Activated CD4-positive, alpha-beta T cell treated with anti-CD3 and anti-CD28 coated beads, Interleukin-2, amount 50 U/mL, for 48 hours (primary cell): ENCODE measurements at regions not wholly inside any gene's neighbourhood (a gene's known extent, or its start where the extent isn't known, plus 50 kb on each side); places are given as distances from the start of the nearest gene placed in this dataset.

Experiments
- DNase-seq, 2 experiments: peaks; one replicate each; pipeline ENCODE4 v3.0.0-alpha.2; 2020

DNA sequence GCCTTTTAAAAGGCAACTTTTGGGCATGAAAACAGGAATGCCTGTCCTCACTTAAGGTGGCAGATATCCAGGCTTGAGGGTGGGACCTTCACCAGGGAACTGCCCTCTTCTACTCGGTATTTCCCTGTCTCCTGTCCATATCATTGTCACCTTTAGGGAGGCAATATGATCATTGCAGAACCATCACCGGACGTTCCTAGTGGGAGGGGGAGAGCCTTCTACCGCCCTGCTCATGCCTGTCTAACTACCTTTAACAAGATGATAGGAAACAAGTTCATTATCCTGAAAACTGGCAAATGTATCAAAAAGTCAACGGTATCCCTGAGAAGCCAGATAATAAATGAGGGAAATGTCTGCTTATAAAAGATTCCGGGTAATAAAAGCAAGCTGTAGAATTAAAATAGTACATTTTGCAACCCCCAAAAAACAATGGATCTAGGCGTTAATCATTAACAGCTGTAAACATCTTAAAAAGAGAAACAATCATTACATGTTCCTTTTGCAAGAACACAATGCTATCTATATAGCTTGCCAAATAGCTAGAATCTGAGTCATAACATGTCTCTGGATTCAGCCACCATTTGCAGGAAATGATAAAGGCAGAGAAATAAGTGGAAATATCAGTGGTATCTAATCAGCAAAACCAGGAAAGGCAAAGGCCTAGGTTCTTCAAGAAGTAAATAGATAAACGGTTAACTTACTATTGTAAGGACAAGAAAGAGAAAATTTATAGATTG, 852.9 kb upstream of the ADGRL4 start:
- no peak for DNase-seq

DNA sequence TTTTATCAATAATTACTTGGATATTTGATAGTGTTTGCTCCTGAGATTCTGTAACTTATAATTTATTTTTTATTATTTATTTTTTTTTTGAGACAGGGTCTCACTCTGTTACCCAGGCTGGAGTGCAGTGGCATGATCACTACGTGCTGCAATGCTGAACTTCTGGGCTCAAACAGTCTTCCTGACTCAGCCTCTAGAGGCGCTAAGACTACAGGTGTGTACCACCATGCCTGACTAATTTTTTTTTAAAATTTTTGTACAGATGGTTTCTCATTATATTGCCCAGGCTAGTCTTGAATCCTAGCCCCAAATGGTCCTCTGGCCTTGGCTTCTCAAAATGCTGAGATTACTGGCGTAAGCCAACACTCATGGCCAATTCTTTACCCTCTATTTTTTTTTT, 845.5 kb upstream of the ADGRL4 start:
- DNase-seq, result no peak

GRCh38 chr1:79849388-79849787, 842.9 kb upstream of the ADGRL4 start:
- DNase-seq, result no peak

DNA sequence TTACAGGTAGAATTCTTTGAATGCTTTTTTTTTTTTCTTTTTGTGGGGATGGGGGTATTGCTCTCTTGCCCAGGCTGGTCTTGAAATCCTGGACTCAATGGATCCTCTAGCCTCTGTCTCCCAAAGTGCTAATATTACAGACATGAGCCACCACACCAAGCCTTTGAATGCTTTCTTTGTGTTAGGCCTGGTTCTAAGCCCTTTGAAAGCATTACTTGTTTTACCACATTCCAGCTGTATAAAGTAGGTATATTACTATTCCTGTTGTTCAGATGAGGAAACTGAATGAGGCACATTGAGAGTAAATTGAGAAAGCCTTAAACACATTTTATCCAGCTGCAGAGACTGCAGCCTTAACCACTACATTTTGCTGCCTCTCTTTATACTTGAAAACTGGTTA, 841.8 kb upstream of the ADGRL4 start:
- DNase-seq, result no peak

- no peak for DNase-seq
Observed at GRCh38 chr1:79847700-79848099, 841.2 kb upstream of the ADGRL4 start.

- DNase-seq, result no peak
Observed at GRCh38 chr1:79845936-79846335, 839.4 kb upstream of the ADGRL4 start.

- DNase-seq, result no peak
Observed at GRCh38 chr1:79842811-79843210, 836.3 kb upstream of the ADGRL4 start.

GRCh38 chr1:79839882-79840281, 833.4 kb upstream of the ADGRL4 start:
- no peak for DNase-seq

- DNase-seq, result no peak
Observed at GRCh38 chr1:79827446-79827845, 820.9 kb upstream of the ADGRL4 start.

DNA sequence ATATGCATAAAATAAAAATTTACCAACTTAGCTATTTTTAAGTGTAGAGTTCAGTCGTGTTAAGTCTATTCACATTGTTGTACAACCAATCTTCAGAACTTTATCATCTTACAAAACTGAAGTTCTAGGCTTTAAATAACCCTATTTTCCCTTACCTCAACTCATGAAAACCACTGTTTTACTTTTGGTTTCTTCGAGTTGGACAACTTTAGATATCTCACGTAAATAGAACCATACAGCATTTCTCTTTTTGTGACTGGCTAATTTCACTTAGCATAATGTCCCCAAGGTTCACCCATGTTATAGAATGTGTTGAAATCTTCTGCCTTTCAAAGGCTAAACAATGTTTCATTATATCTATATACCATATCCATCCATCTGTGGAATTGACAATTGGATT, 819.0 kb upstream of the ADGRL4 start:
- DNase-seq, result no peak

DNA sequence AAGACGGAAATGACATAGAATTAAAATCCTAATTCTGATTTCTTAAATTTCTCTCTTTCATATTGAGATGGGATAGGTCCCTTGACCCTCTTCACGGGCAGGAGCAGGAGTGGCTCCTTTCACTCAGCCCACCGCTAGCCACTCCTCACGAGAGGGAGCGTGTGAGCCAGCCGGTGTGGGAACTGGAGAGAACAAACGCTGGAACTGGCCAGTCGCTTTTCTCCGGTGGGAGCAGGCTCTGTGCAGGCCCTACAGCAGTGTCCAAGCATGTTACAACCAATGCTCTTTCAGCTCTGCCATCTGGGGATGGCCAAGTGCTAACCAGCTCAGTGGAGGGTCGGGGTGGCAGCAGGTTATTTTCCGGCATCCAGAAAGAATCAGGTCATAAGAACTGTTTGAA, 815.5 kb upstream of the ADGRL4 start:
- no peak for DNase-seq

GRCh38 chr1:79819140-79819539, 812.6 kb upstream of the ADGRL4 start:
- no peak for DNase-seq

DNA sequence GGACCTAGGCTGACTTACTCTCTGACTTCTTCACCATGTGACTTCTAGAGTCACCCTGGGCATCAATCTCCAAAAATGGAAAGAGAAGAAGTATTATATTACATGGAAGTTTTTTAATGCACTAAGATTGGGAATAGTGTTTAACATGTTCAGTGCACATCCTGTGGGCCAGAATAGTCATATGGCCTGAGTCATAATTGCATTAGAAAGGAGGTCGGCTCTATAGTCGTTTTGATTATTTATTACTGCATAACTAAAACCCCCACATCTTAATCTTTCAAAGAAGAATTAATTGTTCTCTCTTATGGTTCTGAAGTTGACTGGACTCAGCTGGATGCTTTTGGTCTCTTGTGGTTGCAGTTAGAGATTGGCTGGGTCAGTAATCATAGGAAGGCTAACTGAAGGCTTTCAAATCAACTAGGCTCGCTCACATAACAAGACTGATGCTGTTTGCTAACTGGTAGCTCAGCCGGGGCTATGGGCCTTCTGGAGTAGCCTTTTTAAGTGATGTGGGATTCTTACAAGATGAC, 810.6 kb upstream of the ADGRL4 start:
- DNase-seq, result no peak

DNA sequence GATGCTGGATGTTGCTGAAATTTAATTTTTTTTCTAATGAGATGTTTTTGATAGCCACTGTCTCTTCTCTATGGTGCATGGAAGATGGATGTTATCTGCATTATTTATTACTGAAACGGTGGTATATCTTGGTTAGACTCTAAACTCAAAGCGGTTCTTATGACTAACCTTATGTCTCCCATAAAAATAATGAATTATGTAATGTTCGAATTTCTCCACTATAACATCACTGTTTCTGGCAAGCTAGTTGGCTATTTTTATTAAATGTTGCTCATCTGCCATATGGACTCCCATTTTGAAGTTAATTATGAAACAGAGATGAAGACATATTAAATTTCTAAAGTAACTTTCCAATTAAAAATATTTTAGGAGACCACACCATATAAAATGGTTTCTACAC, 808.6 kb upstream of the ADGRL4 start:
- DNase-seq, result no peak

DNA sequence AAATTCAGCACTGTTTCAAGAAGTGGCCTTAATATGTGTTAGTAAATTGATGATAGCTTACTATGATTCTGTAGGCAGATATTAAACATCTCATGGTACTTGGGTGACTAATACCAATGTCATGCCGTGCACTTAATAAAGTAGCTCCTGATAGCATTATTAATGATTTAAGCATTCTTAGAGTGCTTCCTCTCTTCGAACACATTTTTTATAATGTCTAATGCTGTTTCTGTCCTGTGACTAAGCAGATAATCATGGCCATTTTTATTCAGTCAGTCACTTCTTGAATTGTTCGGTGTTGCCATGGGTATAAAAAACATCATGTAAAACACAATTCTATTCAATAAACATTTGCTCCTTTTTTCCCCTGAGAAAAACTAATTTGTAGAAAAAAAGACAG, 804.6 kb upstream of the ADGRL4 start:
- DNase-seq, result no peak

- no peak for DNase-seq
Observed at GRCh38 chr1:79808816-79809475, 802.4 kb upstream of the ADGRL4 start.

DNA sequence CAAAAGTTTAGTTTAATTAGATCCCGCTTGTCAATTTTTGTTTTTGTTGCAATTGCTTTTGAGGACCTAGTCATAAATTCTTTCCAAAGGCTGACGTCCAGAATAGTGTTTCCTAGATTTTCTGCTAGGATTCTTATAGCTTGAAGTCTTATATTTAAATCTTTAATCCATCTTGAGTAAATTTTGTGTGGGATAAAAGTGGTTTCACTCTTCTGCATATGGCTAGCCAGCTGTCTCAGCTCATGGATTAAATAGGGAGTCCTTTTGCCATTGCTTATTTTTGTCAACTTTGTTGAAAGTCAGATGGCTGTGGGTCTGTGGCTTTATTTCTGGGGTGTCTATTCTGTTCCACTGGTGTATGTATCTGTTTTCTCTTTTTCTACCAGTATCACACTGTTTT, 801.3 kb upstream of the ADGRL4 start:
- no peak for DNase-seq

- no peak for DNase-seq
Observed at GRCh38 chr1:79797487-79797886, 791.0 kb upstream of the ADGRL4 start.

GRCh38 chr1:79796434-79796833, 789.9 kb upstream of the ADGRL4 start:
- no peak for DNase-seq

DNA sequence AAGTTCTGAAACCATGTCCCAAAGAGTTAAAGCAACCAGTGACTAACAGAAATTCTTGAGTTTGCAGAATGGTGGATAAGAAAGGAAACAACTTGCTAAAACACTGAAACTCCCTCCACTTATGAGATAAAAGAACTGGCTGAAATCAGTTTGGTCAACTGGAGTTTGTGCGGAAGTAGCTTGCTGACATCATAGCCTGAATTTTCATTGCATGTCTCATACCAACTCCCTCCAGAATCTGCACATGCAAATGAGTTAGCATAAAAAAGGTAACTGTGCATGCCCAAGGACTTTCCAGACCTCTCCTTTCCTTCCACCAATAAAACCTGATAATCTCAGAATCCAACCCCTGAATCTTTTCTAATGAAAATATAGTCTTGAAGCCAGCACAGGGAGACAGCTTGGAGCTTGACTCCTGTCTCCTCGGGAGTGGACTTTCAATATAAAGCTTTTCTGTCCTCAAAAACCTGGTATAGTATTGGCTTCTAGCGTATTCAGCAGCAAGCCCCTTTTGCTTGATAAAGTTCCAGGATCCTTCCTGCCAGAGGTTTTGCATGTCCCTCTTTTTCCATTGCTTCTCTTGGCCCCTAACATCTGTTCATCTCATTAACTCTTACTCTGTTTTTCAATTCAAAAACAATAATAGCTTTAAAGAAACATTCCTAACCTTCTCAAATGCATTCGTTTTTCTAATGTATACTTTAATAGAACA, 785.8 kb upstream of the ADGRL4 start:
- no peak for DNase-seq

DNA sequence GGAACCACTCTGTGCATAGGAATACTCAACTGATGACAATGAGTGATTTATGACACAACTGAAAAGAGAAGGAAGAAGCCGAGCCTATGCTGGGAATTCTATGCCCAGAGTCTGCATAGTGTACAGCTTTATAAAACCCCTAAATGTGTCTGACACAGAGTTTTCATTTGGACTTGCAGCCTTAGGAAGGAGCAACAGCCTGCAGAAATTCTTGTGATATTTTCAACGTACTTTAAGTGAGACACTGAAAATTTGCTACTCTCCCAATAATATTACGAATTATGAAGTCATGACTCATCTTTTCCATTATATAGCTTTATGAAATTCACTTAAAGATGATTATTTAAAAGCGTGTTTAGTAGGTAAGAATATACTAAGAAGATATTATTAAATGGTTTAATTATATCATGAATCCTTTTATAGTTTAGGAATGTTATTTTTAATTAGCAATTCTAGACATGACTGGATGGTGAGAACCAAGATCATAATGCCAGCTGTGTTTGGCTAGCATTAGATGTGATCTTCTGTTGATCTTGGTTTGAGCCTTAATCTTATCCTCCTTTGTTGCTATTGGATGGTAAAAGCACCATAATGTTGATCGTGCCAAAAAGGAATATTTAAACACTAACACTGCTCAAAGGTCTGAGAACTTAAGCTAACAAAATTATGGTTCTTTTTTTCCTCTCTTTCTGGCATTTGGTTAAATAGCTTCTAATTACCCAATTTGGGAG, 785.1 kb upstream of the ADGRL4 start:
- no peak for DNase-seq

DNA sequence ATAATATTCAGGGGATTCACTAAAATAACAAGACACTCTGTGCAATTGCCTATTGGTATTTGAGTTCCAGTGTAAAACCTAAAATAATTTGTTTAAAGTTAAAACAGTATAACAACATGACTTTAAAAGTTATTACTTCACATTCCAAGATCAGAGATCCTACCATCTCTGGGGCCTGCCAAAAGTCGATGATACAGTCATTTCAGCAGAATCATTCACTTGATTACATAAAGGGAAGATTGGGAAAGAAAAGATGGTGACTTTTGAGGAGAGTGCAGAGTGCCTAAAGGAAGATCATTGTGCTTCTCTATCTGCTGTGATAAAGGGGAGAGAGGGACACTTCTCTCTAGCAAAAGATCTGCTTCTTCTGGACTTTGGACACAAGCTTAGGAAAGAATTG, 784.4 kb upstream of the ADGRL4 start:
- DNase-seq, result no peak

- no peak for DNase-seq
Observed at GRCh38 chr1:79787631-79788030, 781.1 kb upstream of the ADGRL4 start.
